ENCODE measurements at regions not wholly inside any gene's neighbourhood (a gene's known extent, or its start where the extent isn't known, plus 50 kb on each side); places are given as distances from the start of the nearest gene placed in this dataset.
"Not testable (repeated sequence)": the region's sequence is repeated elsewhere in the genome, so short reads cannot be mapped to it uniquely, and the experiment has no call there.

GRCh38 chrX:99988532-99988931 is 421.5 kb downstream of the PCDH19 start:
- H3K9ac ChIP-seq, H3K9me3 ChIP-seq, H3K4me3 ChIP-seq, H3K27ac ChIP-seq, H3K4me2 ChIP-seq, H3K36me3 ChIP-seq, H4K20me1 ChIP-seq, H3K4me1 ChIP-seq: not testable (repeated sequence)
- H3K27me3 ChIP-seq = peaks cover 94% of the 10 kb centered on the region

GRCh38 chrX:99973572-99974226 is 436.4 kb downstream of the PCDH19 start:
- H3K27ac ChIP-seq = no peak overlapping the region
- H3K9ac ChIP-seq = no peak overlapping the region
- H3K4me3 ChIP-seq = no peak overlapping the region
- TF ChIP-seq Cebpa-rat (IDR thresholded peaks at IDR 0.05) = no peak
- H3K36me3 ChIP-seq = no peaks in the 10 kb centered on the region
- no peaks in the 10 kb centered on the region for H3K4me1 ChIP-seq
- no peaks in the 10 kb centered on the region for H4K20me1 ChIP-seq
- H3K9me3 ChIP-seq = no peaks in the 10 kb centered on the region
- peaks cover 73% of the 10 kb centered on the region for H3K27me3 ChIP-seq
- H3K4me2 ChIP-seq = no peak overlapping the region

GRCh38 chrX:99939883-99940232 is 470.2 kb downstream of the PCDH19 start:
- Histone ChIP-seq H3K36me3 (no peaks in the 10 kb centered on the region), H3K4me1 (no peaks in the 10 kb centered on the region), H3K27ac (no peak overlapping the region), H3K4me2 (no peak overlapping the region), H4K20me1 (no peaks in the 10 kb centered on the region), H3K9me3 (no peaks in the 10 kb centered on the region), H3K27me3 (peaks cover 75% of the 10 kb centered on the region), H3K9ac (no peak overlapping the region), H3K4me3 (no peak overlapping the region)
- TF ChIP-seq Cebpa-rat (IDR thresholded peaks at IDR 0.05) = no peak

GRCh38 chrX:99939206-99939882 is 470.7 kb downstream of the PCDH19 start:
- H4K20me1 ChIP-seq, H3K36me3 ChIP-seq, H3K9me3 ChIP-seq, H3K4me1 ChIP-seq, H3K4me3 ChIP-seq, H3K9ac ChIP-seq, H3K27ac ChIP-seq, H3K4me2 ChIP-seq: not testable (repeated sequence)
- H3K27me3 ChIP-seq = peaks cover 69% of the 10 kb centered on the region

GRCh38 chrX:99938464-99938863 is 471.6 kb downstream of the PCDH19 start:
- no peaks in the 10 kb centered on the region for H3K4me1 ChIP-seq
- H3K27ac ChIP-seq = no peak overlapping the region
- peaks cover 69% of the 10 kb centered on the region for H3K27me3 ChIP-seq
- no peak for TF ChIP-seq Cebpa-rat (IDR thresholded peaks at IDR 0.05)
- no peak overlapping the region for H3K9ac ChIP-seq
- H4K20me1 ChIP-seq = no peaks in the 10 kb centered on the region
- no peaks in the 10 kb centered on the region for H3K36me3 ChIP-seq
- H3K4me2 ChIP-seq = no peak overlapping the region
- H3K4me3 ChIP-seq = no peak overlapping the region
- no peaks in the 10 kb centered on the region for H3K9me3 ChIP-seq

- no peak for TF ChIP-seq Cebpa-rat (IDR thresholded peaks at IDR 0.05)
- no peak overlapping the region for H3K4me3 ChIP-seq
- no peaks in the 10 kb centered on the region for H4K20me1 ChIP-seq
- no peaks in the 10 kb centered on the region for H3K36me3 ChIP-seq
- H3K9ac ChIP-seq = no peak overlapping the region
- no peaks in the 10 kb centered on the region for H3K9me3 ChIP-seq
- peaks cover 77% of the 10 kb centered on the region for H3K27me3 ChIP-seq
- H3K27ac ChIP-seq = no peak overlapping the region
- H3K4me2 ChIP-seq = no peak overlapping the region
- H3K4me1 ChIP-seq = no peaks in the 10 kb centered on the region
Measured at GRCh38 chrX:99933865-99934264, 476.2 kb downstream of the PCDH19 start.

- Histone ChIP-seq H3K27me3 (peaks cover 91% of the 10 kb centered on the region), H3K4me1 (no peaks in the 10 kb centered on the region), H3K9ac (no peak overlapping the region), H3K4me3 (no peak overlapping the region), H3K4me2 (no peak overlapping the region), H3K27ac (no peak overlapping the region), H3K9me3 (no peaks in the 10 kb centered on the region), H3K36me3 (no peaks in the 10 kb centered on the region), H4K20me1 (0 out of 2 replicates have a peak, but pooled peaks cover 7% of the 10 kb centered on the region)
- no peak for TF ChIP-seq Cebpa-rat (IDR thresholded peaks at IDR 0.05)
Measured at GRCh38 chrX:99914635-99915034, 495.4 kb downstream of the PCDH19 start.

GRCh38 chrX:99913611-99914010 is 496.5 kb downstream of the PCDH19 start:
- no peaks in the 10 kb centered on the region for H3K4me1 ChIP-seq
- no peak overlapping the region for H3K27ac ChIP-seq
- TF ChIP-seq Cebpa-rat (IDR thresholded peaks at IDR 0.05) = no peak
- peaks cover 92% of the 10 kb centered on the region for H3K27me3 ChIP-seq
- no peak overlapping the region for H3K4me2 ChIP-seq
- H3K4me3 ChIP-seq = no peak overlapping the region
- no peaks in the 10 kb centered on the region for H3K36me3 ChIP-seq
- no peaks in the 10 kb centered on the region for H3K9me3 ChIP-seq
- no peak overlapping the region for H3K9ac ChIP-seq
- 0 out of 2 replicates have a peak, but pooled peaks cover 7% of the 10 kb centered on the region for H4K20me1 ChIP-seq

GRCh38 chrX:99909946-99910345 is 500.1 kb downstream of the PCDH19 start:
- no peak overlapping the region for H3K9ac ChIP-seq
- H3K9me3 ChIP-seq = no peaks in the 10 kb centered on the region
- H4K20me1 ChIP-seq = no peaks in the 10 kb centered on the region
- H3K4me1 ChIP-seq = no peaks in the 10 kb centered on the region
- H3K4me3 ChIP-seq = no peak overlapping the region
- peaks cover 76% of the 10 kb centered on the region for H3K27me3 ChIP-seq
- H3K27ac ChIP-seq = no peak overlapping the region
- TF ChIP-seq Cebpa-rat (IDR thresholded peaks at IDR 0.05) = no peak
- H3K4me2 ChIP-seq = no peak overlapping the region
- H3K36me3 ChIP-seq = no peaks in the 10 kb centered on the region

- Histone ChIP-seq H3K27ac (no peak overlapping the region), H3K4me3 (no peak overlapping the region), H3K27me3 (peaks cover 79% of the 10 kb centered on the region), H3K9ac (no peak overlapping the region), H3K4me1 (no peaks in the 10 kb centered on the region), H3K36me3 (no peaks in the 10 kb centered on the region), H4K20me1 (no peaks in the 10 kb centered on the region), H3K9me3 (0 out of 2 replicates have a peak, but pooled peaks cover 5% of the 10 kb centered on the region), H3K4me2 (no peak overlapping the region)
- TF ChIP-seq Cebpa-rat (IDR thresholded peaks at IDR 0.05) = no peak
Measured at GRCh38 chrX:99901091-99901490, 509.0 kb downstream of the PCDH19 start.

Measured in BLaER1 (cell line).